Prostate gland (tissue), 2 donors: ENCODE measurements at regions not wholly inside any gene's neighbourhood (a gene's known extent, or its start where the extent isn't known, plus 50 kb on each side); places are given as distances from the start of the nearest gene placed in this dataset.

Experiments
- DNase-seq: peaks from one replicate; pipeline ENCODE4 v3.0.0-alpha.2; 2019; ENCODE audit warnings: low spot score
- H3K27ac ChIP-seq, 2 donors: fragments of 200-600 bp; sonication (generic); 2 replicates each; pipeline ENCODE4 v1.5.1; 2017 to 2019
- H3K27me3 ChIP-seq: fragments of 200-600 bp; sonication (generic); replicated peaks from 2 replicates; pipeline ENCODE4 v1.5.1; 2019; ENCODE audit not compliant: insufficient read depth
- H3K36me3 ChIP-seq, 2 donors: fragments of 200-600 bp; sonication (generic); 1 replicate in 1 of 2; 2 replicates in 1 of 2; pipeline versions ENCODE4 v1.5.1 to v1.8.1; 2017 to 2019
- H3K4me1 ChIP-seq: fragments of 200-600 bp; sonication (generic); replicated peaks from 2 replicates; pipeline ENCODE4 v1.5.1; 2019
- H3K4me3 ChIP-seq, 2 donors: fragments of 200-600 bp; sonication (generic); 2 replicates each; pipeline ENCODE4 v1.5.1; 2017 to 2019
- H3K9me3 ChIP-seq: fragments of 200-600 bp; sonication (generic); 2 replicates; pipeline ENCODE4 v1.5.1; 2017
- POLR2A ChIP-seq: fragments of 450-650 bp; IDR thresholded peaks from one replicate; pipeline ENCODE4 v1.6.1; 2016; ENCODE audit warnings: antibody characterized with exemption, mild to moderate bottlenecking
- POLR2AphosphoS5 ChIP-seq: sonication (generic); formaldehyde crosslinking; IDR thresholded peaks from one replicate; pipeline ENCODE4 v1.6.1; 2017; ENCODE audit warnings: antibody characterized with exemption
- WGBS: methylation state at CpG from one replicate; pipeline ENCODE4 v1.1.5; 2018; 5-methylcytosine and 5-hydroxymethylcytosine counted together
- intact Hi-C: fragments of 100-400 bp; cut with DNase I; formaldehyde crosslinking; loops from one replicate; pipeline ENCODE4 v1.14.2; 2022
- TF ChIP-seq, protein P1 (sequence below), 4 experiments: fragments of 200-600 bp in 2 of 4; fragments of 450-650 bp in 2 of 4; sonication (generic) in 2 of 4; IDR thresholded peaks; 1 replicate in 3 of 4; 2 replicates in 1 of 4; pipeline ENCODE4 v1.5.1; 2016 to 2019; ENCODE audit warnings: antibody characterized with exemption in 4 of 4, mild to moderate bottlenecking in 2 of 4, moderate library complexity in 2 of 4

DNA sequence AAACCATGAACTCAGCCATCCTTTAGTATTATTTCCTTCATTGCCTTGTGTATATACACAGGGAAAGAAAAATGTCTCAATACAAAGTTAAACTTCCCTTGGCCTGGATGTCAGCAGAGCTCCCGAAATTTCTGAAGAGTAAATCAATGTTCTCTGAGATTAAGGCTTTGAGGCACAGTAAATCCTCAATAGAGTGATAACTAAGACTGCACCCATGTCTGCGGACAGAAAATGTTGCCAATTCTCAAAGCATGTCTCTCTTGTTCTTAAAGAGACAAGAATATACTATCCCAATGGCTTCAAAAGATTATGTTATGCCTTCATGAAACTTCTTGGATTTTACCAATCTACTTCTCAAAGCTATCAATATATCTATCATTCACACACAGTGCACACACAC lies 1196.7 kb upstream of the TENM4 start:
- WGBS, result 93% methylated on average over 2 of the region's 2 CpGs
- H3K4me1 ChIP-seq, result no peaks in the 10 kb centered on the region
- TF ChIP-seq, protein P1, sequence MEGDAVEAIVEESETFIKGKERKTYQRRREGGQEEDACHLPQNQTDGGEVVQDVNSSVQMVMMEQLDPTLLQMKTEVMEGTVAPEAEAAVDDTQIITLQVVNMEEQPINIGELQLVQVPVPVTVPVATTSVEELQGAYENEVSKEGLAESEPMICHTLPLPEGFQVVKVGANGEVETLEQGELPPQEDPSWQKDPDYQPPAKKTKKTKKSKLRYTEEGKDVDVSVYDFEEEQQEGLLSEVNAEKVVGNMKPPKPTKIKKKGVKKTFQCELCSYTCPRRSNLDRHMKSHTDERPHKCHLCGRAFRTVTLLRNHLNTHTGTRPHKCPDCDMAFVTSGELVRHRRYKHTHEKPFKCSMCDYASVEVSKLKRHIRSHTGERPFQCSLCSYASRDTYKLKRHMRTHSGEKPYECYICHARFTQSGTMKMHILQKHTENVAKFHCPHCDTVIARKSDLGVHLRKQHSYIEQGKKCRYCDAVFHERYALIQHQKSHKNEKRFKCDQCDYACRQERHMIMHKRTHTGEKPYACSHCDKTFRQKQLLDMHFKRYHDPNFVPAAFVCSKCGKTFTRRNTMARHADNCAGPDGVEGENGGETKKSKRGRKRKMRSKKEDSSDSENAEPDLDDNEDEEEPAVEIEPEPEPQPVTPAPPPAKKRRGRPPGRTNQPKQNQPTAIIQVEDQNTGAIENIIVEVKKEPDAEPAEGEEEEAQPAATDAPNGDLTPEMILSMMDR (IDR thresholded peaks at IDR 0.05), result no peak
- no peak overlapping the region for H3K27ac ChIP-seq
- H3K4me3 ChIP-seq, result no peak overlapping the region
- H3K27me3 ChIP-seq, result no peaks in the 10 kb centered on the region
- no peaks in the 10 kb centered on the region for H3K9me3 ChIP-seq
- intact Hi-C loops, result no loop called here
- DNase-seq, result no peak
- H3K36me3 ChIP-seq, result no peaks in the 10 kb centered on the region

DNA sequence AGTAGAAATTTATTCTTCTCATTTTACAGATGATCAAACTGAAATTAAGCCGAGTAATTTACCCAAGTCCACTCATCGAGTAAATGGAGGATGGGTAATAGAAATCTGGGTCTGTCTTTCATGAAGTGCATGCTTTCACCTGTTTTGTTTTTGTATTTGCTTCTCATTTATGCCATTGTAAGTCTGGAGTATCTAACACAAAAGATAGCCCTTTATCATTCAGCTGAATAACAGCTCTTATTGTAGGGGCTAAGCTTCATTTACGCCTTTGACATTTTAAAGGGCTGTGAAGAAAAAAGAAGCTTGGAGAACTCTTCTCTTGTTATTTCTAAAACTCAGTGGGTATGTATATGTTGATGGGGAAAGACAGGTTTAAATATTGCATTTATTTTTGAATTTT lies 1196.2 kb upstream of the TENM4 start:
- no peak for DNase-seq
- 89% methylated on average over 3 of the region's 3 CpGs for WGBS
- intact Hi-C loops, result no loop called here
- no peaks in the 10 kb centered on the region for H3K9me3 ChIP-seq
- H3K27ac ChIP-seq, result no peak overlapping the region
- no peak overlapping the region for H3K4me3 ChIP-seq
- no peaks in the 10 kb centered on the region for H3K4me1 ChIP-seq
- no peak for TF ChIP-seq POLR2AphosphoS5
- TF ChIP-seq, protein P1 (IDR thresholded peaks at IDR 0.05), result no peak
- TF ChIP-seq POLR2A, result no peak
- H3K36me3 ChIP-seq, result no peaks in the 10 kb centered on the region
- no peaks in the 10 kb centered on the region for H3K27me3 ChIP-seq

- intact Hi-C loops, result no loop called here
- 63% methylated on average over 3 of the region's 3 CpGs for WGBS
- no peak for DNase-seq
- Histone ChIP-seq H3K4me1 (no peaks in the 10 kb centered on the region), H3K4me3 (no peak overlapping the region), H3K27ac (no peak overlapping the region), H3K36me3 (no peaks in the 10 kb centered on the region), H3K9me3 (no peaks in the 10 kb centered on the region), H3K27me3 (no peaks in the 10 kb centered on the region)
- TF ChIP-seq POLR2A, result no peak
- TF ChIP-seq, protein P1 (IDR thresholded peaks at IDR 0.05), result no peak
- no peak for TF ChIP-seq POLR2AphosphoS5
Measured at GRCh38 chr11:80635178-80635577, 1194.3 kb upstream of the TENM4 start.

DNA sequence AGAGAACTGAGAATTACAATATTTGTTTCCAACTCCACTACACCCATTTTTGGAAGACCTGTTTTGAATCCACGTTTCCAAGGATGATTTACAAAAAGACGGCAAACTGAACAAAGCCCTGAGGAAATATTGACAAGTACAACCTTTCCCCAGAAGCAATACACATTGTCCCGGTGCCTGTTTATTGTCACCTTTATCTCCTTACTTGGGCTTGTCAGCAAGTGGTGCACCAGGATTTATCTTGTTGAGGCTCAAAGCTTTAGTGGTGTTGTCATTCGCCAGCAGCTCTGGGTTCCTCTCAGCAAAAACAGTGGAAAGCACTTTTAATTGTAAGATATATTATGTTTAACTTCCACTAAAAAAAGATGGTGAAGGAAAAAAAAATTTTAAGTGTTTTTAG lies 1191.9 kb upstream of the TENM4 start:
- Histone ChIP-seq H3K36me3 (no peaks in the 10 kb centered on the region), H3K4me3 (no peak overlapping the region), H3K9me3 (no peaks in the 10 kb centered on the region), H3K4me1 (no peaks in the 10 kb centered on the region), H3K27ac (no peak overlapping the region), H3K27me3 (no peaks in the 10 kb centered on the region)
- WGBS, result 49% methylated on average over 4 of the region's 4 CpGs
- DNase-seq, result no peak
- no peak for TF ChIP-seq POLR2A
- intact Hi-C loops, result no loop called here

- DNase-seq, result no peak
- Histone ChIP-seq H3K27me3 (no peaks in the 10 kb centered on the region), H3K9me3 (no peaks in the 10 kb centered on the region), H3K27ac (no peak overlapping the region), H3K36me3 (no peaks in the 10 kb centered on the region), H3K4me1 (no peaks in the 10 kb centered on the region), H3K4me3 (no peak overlapping the region)
- TF ChIP-seq, protein P1 (IDR thresholded peaks at IDR 0.05), result no peak
- no peak for TF ChIP-seq POLR2A
- no peak for TF ChIP-seq POLR2AphosphoS5
- intact Hi-C loops, result no loop called here
- 74% methylated on average over 2 of the region's 2 CpGs for whole genome bisulfite sequencing
Measured at GRCh38 chr11:80632156-80632555, 1191.3 kb upstream of the TENM4 start.

GRCh38 chr11:80629466-80629865 lies 1188.6 kb upstream of the TENM4 start:
- Histone ChIP-seq H3K4me1 (no peaks in the 10 kb centered on the region), H3K9me3 (no peaks in the 10 kb centered on the region), H3K4me3 (no peak overlapping the region), H3K27me3 (no peaks in the 10 kb centered on the region), H3K27ac (no peak overlapping the region), H3K36me3 (no peaks in the 10 kb centered on the region)
- no peak for DNase-seq
- WGBS, result 82% methylated on average over 2 of the region's 2 CpGs
- intact Hi-C loops, result no loop called here
- TF ChIP-seq, protein P1 (IDR thresholded peaks at IDR 0.05), result no peak
- TF ChIP-seq POLR2AphosphoS5 (no peak), POLR2A (no peak)
